ENCODE measurements at regions not wholly inside any gene's neighbourhood (a gene's known extent, or its start where the extent isn't known, plus 50 kb on each side); places are given as distances from the start of the nearest gene placed in this dataset.

- TF ChIP-seq CTCF (IDR thresholded peaks at IDR 0.05; ENCODE audit: control insufficient read depth, extremely low read depth, insufficient read depth): no peak
- DNase-seq (ENCODE audit: low read depth): no peak
- H3K4me3 ChIP-seq (ENCODE audit: low read depth, low read length): no peak overlapping the region
These were observed 277.9 kb upstream of the LMCD1 start for GRCh38 chr3:8223766-8224165.

DNA sequence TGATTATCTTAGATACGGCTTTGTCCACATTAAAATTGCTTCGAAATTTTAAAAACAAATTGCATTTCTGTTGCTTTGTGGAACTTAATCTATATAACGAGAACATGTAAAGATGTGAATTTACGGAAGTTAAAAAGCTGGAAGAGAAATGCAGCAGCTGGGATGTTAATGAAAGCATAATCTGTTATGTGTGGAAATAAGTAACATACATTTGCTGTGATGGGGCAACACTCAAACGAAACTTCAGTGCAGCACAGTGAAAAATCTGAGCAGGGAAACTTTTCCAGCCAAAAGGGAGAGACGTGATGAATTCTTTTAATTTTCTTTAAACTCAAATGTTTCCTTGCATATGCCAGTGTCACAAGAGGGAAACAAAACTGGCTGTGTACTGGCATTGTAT lies 276.7 kb upstream of the LMCD1 start:
- no peak for TF ChIP-seq CTCF (IDR thresholded peaks at IDR 0.05; ENCODE audit: control insufficient read depth, extremely low read depth, insufficient read depth)
- no peak for DNase-seq (ENCODE audit: low read depth)
- H3K4me3 ChIP-seq (ENCODE audit: low read depth, low read length): no peak overlapping the region

- H3K4me3 ChIP-seq (ENCODE audit: low read depth, low read length): no peak overlapping the region
- no peak for TF ChIP-seq CTCF (IDR thresholded peaks at IDR 0.05; ENCODE audit: control insufficient read depth, extremely low read depth, insufficient read depth)
- no peak for DNase-seq (ENCODE audit: low read depth)
These were observed 267.7 kb upstream of the LMCD1 start for GRCh38 chr3:8233938-8234337.

DNA sequence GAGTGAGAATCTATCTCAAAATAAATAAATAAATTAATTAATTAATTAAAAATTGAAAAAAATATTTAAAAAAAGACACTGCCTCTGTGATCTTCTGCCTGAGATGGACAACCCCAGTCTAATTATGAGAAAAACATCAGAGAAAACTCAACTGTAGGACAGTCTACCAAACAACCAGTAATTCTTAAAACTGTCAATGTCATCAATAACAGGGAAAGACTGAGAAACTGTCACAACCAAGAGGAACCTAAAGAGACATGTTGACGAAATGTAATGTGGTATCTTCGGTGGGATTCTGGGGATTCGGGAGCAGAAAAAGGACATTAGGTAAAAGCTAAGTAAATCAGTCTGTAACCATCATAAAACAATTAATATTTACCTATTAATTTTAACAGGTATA lies 265.4 kb upstream of the LMCD1 start:
- no peak overlapping the region for H3K4me3 ChIP-seq (ENCODE audit: low read depth, low read length)
- no peak for DNase-seq (ENCODE audit: low read depth)
- TF ChIP-seq CTCF (IDR thresholded peaks at IDR 0.05; ENCODE audit: control insufficient read depth, extremely low read depth, insufficient read depth): no peak

DNA sequence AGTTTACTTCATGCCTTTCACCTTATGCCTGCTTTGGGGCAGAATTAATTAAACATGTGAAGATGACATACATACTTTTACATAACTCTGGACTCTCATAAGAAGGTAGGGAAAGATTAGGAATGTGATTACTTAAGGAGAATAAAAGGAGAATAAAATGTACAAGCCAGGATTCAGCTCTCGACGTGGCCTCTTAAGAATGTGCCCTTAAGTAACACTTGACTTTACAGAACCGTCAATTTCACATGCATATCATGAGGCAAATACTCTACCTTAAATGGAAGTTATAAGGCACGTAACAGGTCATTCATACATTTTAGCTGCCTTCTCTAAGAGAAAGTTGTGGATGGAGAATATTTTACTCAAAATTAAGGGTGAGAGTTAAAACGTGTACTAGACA lies 263.7 kb upstream of the LMCD1 start:
- TF ChIP-seq CTCF (IDR thresholded peaks at IDR 0.05; ENCODE audit: control insufficient read depth, extremely low read depth, insufficient read depth): no peak
- H3K4me3 ChIP-seq (ENCODE audit: low read depth, low read length): no peak overlapping the region
- DNase-seq (ENCODE audit: low read depth): no peak

- DNase-seq (ENCODE audit: low read depth): no peak
- no peak overlapping the region for H3K4me3 ChIP-seq (ENCODE audit: low read depth, low read length)
- no peak for TF ChIP-seq CTCF (IDR thresholded peaks at IDR 0.05; ENCODE audit: control insufficient read depth, extremely low read depth, insufficient read depth)
These were observed 263.2 kb upstream of the LMCD1 start for GRCh38 chr3:8238432-8238831.

GRCh38 chr3:8239095-8239494 lies 262.5 kb upstream of the LMCD1 start:
- DNase-seq (ENCODE audit: low read depth): no peak
- no peak overlapping the region for H3K4me3 ChIP-seq (ENCODE audit: low read depth, low read length)
- TF ChIP-seq CTCF (IDR thresholded peaks at IDR 0.05; ENCODE audit: control insufficient read depth, extremely low read depth, insufficient read depth): no peak

Measured in LNCaP clone FGC (cell line).